IMR-90 (cell line): ENCODE measurements at regions not wholly inside any gene's neighbourhood (a gene's known extent, or its start where the extent isn't known, plus 50 kb on each side); places are given as distances from the start of the nearest gene placed in this dataset.

ENCODE experiments used
- ATAC-seq: fragments of 200-7000 bp; cut with Tn5 transposase; 2 replicates; pipeline ENCODE4 v1.9.1; 2020; ENCODE audit warnings: low read depth, mild to moderate bottlenecking, moderate library complexity
- BruUV-seq: library from RNA; stranded (reverse); fragments of 400-500 nt; replicated peaks from 2 replicates; lab custom pipeline; 2021; lab: Mats Ljungman, UMichigan
- CTCF ChIA-PET: fragments of 300-600 bp; formaldehyde crosslinking; extraction: SDS; loops from one replicate; lab custom pipeline; 2021; ENCODE audit warnings: antibody characterized with exemption; lab: Yijun Ruan, JAX
- POLR2A ChIA-PET: fragments of 300-600 bp; sonication (Branson Sonifier 250); formaldehyde crosslinking; loops from one replicate; lab custom pipeline; 2022; ENCODE audit warnings: antibody characterized with exemption; ENCODE audit not compliant: unreplicated experiment; lab: Charles Lee
- DNase-seq: peaks from one replicate; pipeline ENCODE4 v3.0.0; 2013
- H2AFZ ChIP-seq: replicated peaks from 2 replicates; pipeline ENCODE3; 2013; ENCODE audit warnings: low read length, mild to moderate bottlenecking; ENCODE audit not compliant: poor library complexity
- H2AK5ac ChIP-seq: 2 replicates; pipeline ENCODE4 v1.6.1; 2013; ENCODE audit warnings: low read depth, low read length, inconsistent platforms
- H2AK9ac ChIP-seq: replicated peaks from 2 replicates; pipeline ENCODE3; 2013; ENCODE audit warnings: mild to moderate bottlenecking, low read depth, low read length, moderate library complexity; ENCODE audit not compliant: poor library complexity
- H2BK120ac ChIP-seq: 2 replicates; pipeline ENCODE4 v1.6.1; 2013; ENCODE audit warnings: low read depth, low read length, inconsistent platforms
- H2BK15ac ChIP-seq: 3 replicates; pipeline ENCODE4 v1.6.1; 2013; ENCODE audit warnings: low read depth, low read length, inconsistent platforms
- H2BK20ac ChIP-seq: 2 replicates; pipeline ENCODE4 v1.6.1; 2013; ENCODE audit warnings: low read depth, mild to moderate bottlenecking, inconsistent platforms, low read length, moderate library complexity
- H2BK5ac ChIP-seq: 2 replicates; pipeline ENCODE4 v1.6.1; 2013; ENCODE audit warnings: mild to moderate bottlenecking, low read depth, low read length, inconsistent platforms; ENCODE audit not compliant: poor library complexity, severe bottlenecking
- H3K14ac ChIP-seq: replicated peaks from 2 replicates; pipeline ENCODE4 v1.6.1; 2013; ENCODE audit warnings: low read depth, low read length, inconsistent platforms
- H3K18ac ChIP-seq: 2 replicates; pipeline ENCODE4 v1.6.1; 2013; ENCODE audit warnings: low read depth, low read length, control low read depth
- H3K23ac ChIP-seq: 2 replicates; pipeline ENCODE4 v1.6.1; 2013; ENCODE audit warnings: low read depth, low read length, inconsistent platforms
- H3K27ac ChIP-seq: 2 replicates; pipeline ENCODE4 v1.5.1; 2013; ENCODE audit warnings: mild to moderate bottlenecking, control low read depth, low read length; ENCODE audit not compliant: insufficient read depth
- H3K27me3 ChIP-seq: 2 replicates; pipeline ENCODE4 v1.6.1; 2013; ENCODE audit warnings: low read length; ENCODE audit not compliant: control insufficient read depth, insufficient read depth
- H3K36me3 ChIP-seq: 2 replicates; pipeline ENCODE4 v1.6.1; 2013; ENCODE audit warnings: low read length, mixed read lengths; ENCODE audit not compliant: control insufficient read depth, insufficient read depth
- H3K4ac ChIP-seq: 2 replicates; pipeline ENCODE4 v1.6.1; 2013; ENCODE audit warnings: low read depth, low read length, inconsistent platforms
- H3K4me1 ChIP-seq: 2 replicates; pipeline ENCODE4 v1.6.1; 2013; ENCODE audit warnings: low read length, mixed read lengths; ENCODE audit not compliant: control insufficient read depth, insufficient read depth
- H3K4me2 ChIP-seq: 2 replicates; pipeline ENCODE4 v1.6.1; 2013; ENCODE audit warnings: low read depth, mild to moderate bottlenecking, control low read depth, low read length, moderate library complexity
- H3K4me3 ChIP-seq: 2 replicates; pipeline ENCODE4 v1.5.1; 2013; ENCODE audit warnings: low read depth, mild to moderate bottlenecking, control low read depth, low read length, moderate library complexity; ENCODE audit not compliant: insufficient read depth
- H3K56ac ChIP-seq: 2 replicates; pipeline ENCODE4 v1.6.1; 2013; ENCODE audit warnings: low read length, inconsistent platforms; ENCODE audit not compliant: insufficient read depth; ENCODE audit errors: extremely low read depth
- H3K79me1 ChIP-seq, 2 experiments: 2 replicates each; pipeline ENCODE4 v1.6.1; 2013; ENCODE audit warnings: low read length in 2 of 2, inconsistent platforms in 1 of 2, low read depth in 1 of 2
- H3K9ac ChIP-seq: 2 replicates; pipeline ENCODE4 v1.6.1; 2013; ENCODE audit warnings: low read depth, low read length, control low read depth
- H3K9me1 ChIP-seq: 2 replicates; pipeline ENCODE4 v1.6.1; 2013; ENCODE audit warnings: low read length, inconsistent platforms; ENCODE audit not compliant: insufficient read depth
- H3K9me3 ChIP-seq: 2 replicates; pipeline ENCODE4 v1.6.1; 2013; ENCODE audit warnings: low read length; ENCODE audit not compliant: control insufficient read depth, insufficient read depth
- H4K20me1 ChIP-seq: 2 replicates; pipeline ENCODE4 v1.6.1; 2013; ENCODE audit warnings: low read length, inconsistent platforms; ENCODE audit not compliant: insufficient read depth
- H4K5ac ChIP-seq: 2 replicates; pipeline ENCODE4 v1.6.1; 2013; ENCODE audit warnings: mild to moderate bottlenecking, low read depth, low read length, control low read depth
- H4K8ac ChIP-seq, 2 experiments: 2 replicates each; pipeline ENCODE4 v1.6.1; 2013; ENCODE audit warnings: low read depth in 2 of 2, low read length in 2 of 2, control low read depth in 1 of 2, inconsistent platforms in 1 of 2
- H4K91ac ChIP-seq: 2 replicates; pipeline ENCODE4 v1.6.1; 2013; ENCODE audit warnings: low read depth, low read length, inconsistent platforms; ENCODE audit not compliant: insufficient read depth
- CEBPB ChIP-seq: IDR thresholded peaks from 2 replicates; pipeline ENCODE4 v1.6.1; 2012; ENCODE audit warnings: low read depth, low read length, improper control_type of control experiment
- CHD1 ChIP-seq: IDR thresholded peaks from 2 replicates; pipeline ENCODE4 v1.6.1; 2012; ENCODE audit warnings: low read depth, low read length, improper control_type of control experiment
- MAFK ChIP-seq: IDR thresholded peaks from 2 replicates; pipeline ENCODE4 v1.6.1; 2012; ENCODE audit warnings: low read depth, low read length, improper control_type of control experiment
- MAZ ChIP-seq: IDR thresholded peaks from 2 replicates; pipeline ENCODE4 v1.6.1; 2012; ENCODE audit warnings: low read depth, mild to moderate bottlenecking, low read length, improper control_type of control experiment, moderate library complexity, borderline replicate concordance
- MXI1 ChIP-seq: IDR thresholded peaks from 2 replicates; pipeline ENCODE4 v1.6.1; 2012; ENCODE audit warnings: low read depth, mild to moderate bottlenecking, low read length, moderate library complexity, borderline replicate concordance
- NFE2L2 ChIP-seq: fragments of 150-350 bp; IDR thresholded peaks from 2 replicates; pipeline ENCODE4 v1.6.1; 2016; ENCODE audit warnings: low read depth, mild to moderate bottlenecking, low read length
- POLR2A ChIP-seq: IDR thresholded peaks from 2 replicates; pipeline ENCODE4 v1.6.1; 2012; ENCODE audit warnings: mild to moderate bottlenecking, low read depth, low read length
- RFX5 ChIP-seq: IDR thresholded peaks from 2 replicates; pipeline ENCODE4 v1.8.0; 2012; ENCODE audit warnings: low read depth, mild to moderate bottlenecking, low read length, moderate library complexity
- WGBS, 2 experiments: methylation state at CpG; one replicate each; pipeline versions ENCODE4 v1.1.5 to v1.1.7; 2013; ENCODE audit warnings: missing lambda C conversion rate in 2 of 2; ENCODE audit not compliant: insufficient read length in 1 of 2; ENCODE audit errors: extremely low coverage in 2 of 2; 5-methylcytosine and 5-hydroxymethylcytosine counted together
- dilution Hi-C: fragments of 300-500 bp; cut with HindIII; formaldehyde crosslinking; loops from one replicate; pipeline ENCODE4 v1.14.3; 2018; ENCODE audit warnings: low sequenced_read_pairs; ENCODE audit not compliant: unreplicated experiment
- in situ Hi-C: fragments of 300-500 bp; cut with MboI; formaldehyde crosslinking; loops from 3 replicates; pipeline ENCODE4 v1.14.3; 2019; ENCODE audit warnings: low sequenced_read_pairs, inconsistent platforms, mixed read lengths
- intact Hi-C: fragments of 100-400 bp; cut with micrococcal nuclease; formaldehyde crosslinking; loops from 2 replicates; pipeline ENCODE4 v1.10.0; 2022
- TF ChIP-seq, protein P1 (sequence below): fragments of 150-350 bp; IDR thresholded peaks from 2 replicates; pipeline ENCODE4 v1.6.1; 2016; ENCODE audit warnings: low read depth, mild to moderate bottlenecking, low read length, moderate library complexity, borderline replicate concordance
- TF ChIP-seq, protein P2 (sequence below): conservative IDR thresholded peaks from 2 replicates; pipeline ENCODE4 v1.5.1; 2012; ENCODE audit warnings: mild to moderate bottlenecking, low read depth, low read length, improper control_type of control experiment

DNA sequence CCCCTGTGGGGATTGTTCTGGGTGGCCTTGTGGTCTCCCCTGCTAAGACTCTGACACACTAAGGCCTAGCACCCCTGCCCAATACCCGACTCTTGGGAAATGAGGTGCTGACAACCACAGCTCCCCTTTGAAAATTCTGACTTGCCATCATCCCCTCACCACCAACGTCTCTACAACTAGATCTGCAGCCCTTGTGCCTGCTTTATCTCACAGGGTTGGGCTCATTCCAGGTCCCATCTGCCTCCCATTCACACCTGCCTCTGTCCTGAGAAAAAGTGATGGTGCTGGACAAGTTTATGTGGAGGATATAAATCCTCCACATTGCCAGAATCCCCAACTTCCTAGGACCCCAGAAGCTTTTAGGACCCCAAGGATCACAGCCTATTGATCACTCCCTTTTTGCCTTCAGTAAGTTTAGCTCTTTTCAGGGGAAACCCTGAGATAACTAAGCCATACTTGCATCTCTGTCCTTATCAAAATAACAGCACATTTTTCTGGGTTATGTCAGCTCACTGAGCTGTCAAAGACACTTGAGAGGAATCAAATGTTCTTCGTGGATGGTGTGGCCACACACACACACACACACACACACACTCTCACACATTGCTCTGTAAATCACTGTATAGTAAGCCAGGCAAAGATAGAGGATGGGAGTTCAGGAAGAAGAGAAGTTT is 136.8 kb upstream of the CES5A start:
- Histone ChIP-seq H3K4me3 (no peak overlapping the region), H2AK5ac (no peak overlapping the region), H2BK5ac (no peak overlapping the region), H2AFZ (no peak overlapping the region), H3K9ac (no peak overlapping the region), H3K27me3 (no peaks in the 10 kb centered on the region), H3K56ac (no peak overlapping the region), H3K4me1 (no peaks in the 10 kb centered on the region), H4K8ac (no peak overlapping the region), H3K4me2 (no peak overlapping the region), H3K18ac (no peak overlapping the region), H4K5ac (no peak overlapping the region), H2BK20ac (no peak overlapping the region), H3K36me3 (no peaks in the 10 kb centered on the region), H4K20me1 (no peaks in the 10 kb centered on the region), H4K91ac (no peak overlapping the region), H3K9me1 (no peaks in the 10 kb centered on the region), H3K79me1 (no peaks in the 10 kb centered on the region), H2BK15ac (no peak overlapping the region), H3K14ac (no peak overlapping the region), H2AK9ac (no peak overlapping the region), H3K27ac (no peak overlapping the region), H3K23ac (no peak overlapping the region), H2BK120ac (no peak overlapping the region), H3K9me3 (no peaks in the 10 kb centered on the region), H3K4ac (no peak overlapping the region)
- in situ Hi-C loops: no loop called here
- TF ChIP-seq CHD1 (no peak), NFE2L2 (no peak), RFX5 (no peak), MXI1 (no peak), MAFK (no peak), CEBPB (no peak), POLR2A (no peak), MAZ (no peak)
- TF ChIP-seq, protein P1, sequence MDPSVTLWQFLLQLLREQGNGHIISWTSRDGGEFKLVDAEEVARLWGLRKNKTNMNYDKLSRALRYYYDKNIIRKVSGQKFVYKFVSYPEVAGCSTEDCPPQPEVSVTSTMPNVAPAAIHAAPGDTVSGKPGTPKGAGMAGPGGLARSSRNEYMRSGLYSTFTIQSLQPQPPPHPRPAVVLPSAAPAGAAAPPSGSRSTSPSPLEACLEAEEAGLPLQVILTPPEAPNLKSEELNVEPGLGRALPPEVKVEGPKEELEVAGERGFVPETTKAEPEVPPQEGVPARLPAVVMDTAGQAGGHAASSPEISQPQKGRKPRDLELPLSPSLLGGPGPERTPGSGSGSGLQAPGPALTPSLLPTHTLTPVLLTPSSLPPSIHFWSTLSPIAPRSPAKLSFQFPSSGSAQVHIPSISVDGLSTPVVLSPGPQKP: no peak
- TF ChIP-seq, protein P2, sequence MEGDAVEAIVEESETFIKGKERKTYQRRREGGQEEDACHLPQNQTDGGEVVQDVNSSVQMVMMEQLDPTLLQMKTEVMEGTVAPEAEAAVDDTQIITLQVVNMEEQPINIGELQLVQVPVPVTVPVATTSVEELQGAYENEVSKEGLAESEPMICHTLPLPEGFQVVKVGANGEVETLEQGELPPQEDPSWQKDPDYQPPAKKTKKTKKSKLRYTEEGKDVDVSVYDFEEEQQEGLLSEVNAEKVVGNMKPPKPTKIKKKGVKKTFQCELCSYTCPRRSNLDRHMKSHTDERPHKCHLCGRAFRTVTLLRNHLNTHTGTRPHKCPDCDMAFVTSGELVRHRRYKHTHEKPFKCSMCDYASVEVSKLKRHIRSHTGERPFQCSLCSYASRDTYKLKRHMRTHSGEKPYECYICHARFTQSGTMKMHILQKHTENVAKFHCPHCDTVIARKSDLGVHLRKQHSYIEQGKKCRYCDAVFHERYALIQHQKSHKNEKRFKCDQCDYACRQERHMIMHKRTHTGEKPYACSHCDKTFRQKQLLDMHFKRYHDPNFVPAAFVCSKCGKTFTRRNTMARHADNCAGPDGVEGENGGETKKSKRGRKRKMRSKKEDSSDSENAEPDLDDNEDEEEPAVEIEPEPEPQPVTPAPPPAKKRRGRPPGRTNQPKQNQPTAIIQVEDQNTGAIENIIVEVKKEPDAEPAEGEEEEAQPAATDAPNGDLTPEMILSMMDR: no peak
- ChIA-PET POLR2A (no interaction called here), CTCF (no interaction called here)
- intact Hi-C loops: no loop called here
- dilution Hi-C loops: no loop called here
- DNase-seq (no peak), ATAC-seq (no peak)
- no TSS peak for BruUV-seq
- no CpG with 5 or more reads among the region's 3 CpGs for WGBS, 2 experiments
